PC-9 (cell line): ENCODE measurements at regions not wholly inside any gene's neighbourhood (a gene's known extent, or its start where the extent isn't known, plus 50 kb on each side); places are given as distances from the start of the nearest gene placed in this dataset.

Source experiments
- EZH2 ChIP-seq: fragments of 200-600 bp; sonication (generic); IDR thresholded peaks from 2 replicates; pipeline ENCODE4 v1.8.0; 2017; ENCODE audit warnings: antibody characterized with exemption, low read depth
- TF ChIP-seq, protein P1 (sequence below): fragments of 200-600 bp; sonication (generic); conservative IDR thresholded peaks from 2 replicates; pipeline ENCODE4 v1.6.1; 2017; ENCODE audit warnings: mixed run types, antibody characterized with exemption, mild to moderate bottlenecking, moderate library complexity

DNA sequence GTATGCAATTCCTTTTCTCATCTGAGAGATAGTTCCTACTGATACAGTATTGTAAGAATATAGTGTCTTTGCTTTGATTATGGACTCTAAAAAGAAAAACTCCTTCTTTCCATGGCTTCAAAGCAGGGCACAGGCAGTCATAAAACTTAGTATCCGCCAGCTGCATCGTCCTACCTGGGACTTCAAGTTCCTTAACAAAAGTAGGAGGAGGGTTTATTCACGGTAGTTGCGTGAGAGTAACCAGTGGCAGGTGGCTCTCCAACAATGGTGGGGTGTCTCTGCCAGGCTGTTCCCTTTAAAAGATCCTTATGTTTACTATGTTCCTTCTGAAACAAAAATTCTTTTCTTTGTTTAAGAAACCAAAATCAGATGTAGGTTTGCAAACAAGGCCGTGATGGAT lies 173.5 kb upstream of the DMAC1 start:
- TF ChIP-seq, protein P1, sequence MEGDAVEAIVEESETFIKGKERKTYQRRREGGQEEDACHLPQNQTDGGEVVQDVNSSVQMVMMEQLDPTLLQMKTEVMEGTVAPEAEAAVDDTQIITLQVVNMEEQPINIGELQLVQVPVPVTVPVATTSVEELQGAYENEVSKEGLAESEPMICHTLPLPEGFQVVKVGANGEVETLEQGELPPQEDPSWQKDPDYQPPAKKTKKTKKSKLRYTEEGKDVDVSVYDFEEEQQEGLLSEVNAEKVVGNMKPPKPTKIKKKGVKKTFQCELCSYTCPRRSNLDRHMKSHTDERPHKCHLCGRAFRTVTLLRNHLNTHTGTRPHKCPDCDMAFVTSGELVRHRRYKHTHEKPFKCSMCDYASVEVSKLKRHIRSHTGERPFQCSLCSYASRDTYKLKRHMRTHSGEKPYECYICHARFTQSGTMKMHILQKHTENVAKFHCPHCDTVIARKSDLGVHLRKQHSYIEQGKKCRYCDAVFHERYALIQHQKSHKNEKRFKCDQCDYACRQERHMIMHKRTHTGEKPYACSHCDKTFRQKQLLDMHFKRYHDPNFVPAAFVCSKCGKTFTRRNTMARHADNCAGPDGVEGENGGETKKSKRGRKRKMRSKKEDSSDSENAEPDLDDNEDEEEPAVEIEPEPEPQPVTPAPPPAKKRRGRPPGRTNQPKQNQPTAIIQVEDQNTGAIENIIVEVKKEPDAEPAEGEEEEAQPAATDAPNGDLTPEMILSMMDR = no peak
- no peak for TF ChIP-seq EZH2
